ENCODE measurements at regions not wholly inside any gene's neighbourhood (a gene's known extent, or its start where the extent isn't known, plus 50 kb on each side); places are given as distances from the start of the nearest gene placed in this dataset.

DNA sequence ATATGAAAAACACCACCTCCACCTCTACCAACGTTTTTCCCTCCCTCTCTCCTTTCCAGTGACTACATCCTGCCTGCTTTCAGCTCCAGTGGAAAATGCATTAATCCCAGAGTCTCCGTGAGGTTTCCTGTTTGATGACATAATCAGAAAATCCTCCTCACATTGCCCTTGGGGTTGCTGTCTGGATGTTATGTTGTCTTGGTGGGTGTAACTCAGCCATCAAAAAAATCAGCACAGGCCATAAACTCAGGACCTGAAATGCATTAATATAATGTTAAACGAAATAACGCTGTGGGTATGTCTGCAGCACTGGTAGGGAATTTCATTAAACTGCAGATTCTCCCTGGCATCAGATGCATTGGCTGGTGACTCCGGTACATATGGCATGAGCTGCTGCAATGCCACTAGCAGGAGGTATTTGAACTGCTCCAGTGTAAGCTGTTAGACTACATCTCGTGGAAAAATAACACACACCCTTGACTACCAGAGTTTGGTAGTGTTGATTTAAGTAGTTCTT lies 297.8 kb downstream of the PRL start:
- TF ChIP-seq, protein P1, sequence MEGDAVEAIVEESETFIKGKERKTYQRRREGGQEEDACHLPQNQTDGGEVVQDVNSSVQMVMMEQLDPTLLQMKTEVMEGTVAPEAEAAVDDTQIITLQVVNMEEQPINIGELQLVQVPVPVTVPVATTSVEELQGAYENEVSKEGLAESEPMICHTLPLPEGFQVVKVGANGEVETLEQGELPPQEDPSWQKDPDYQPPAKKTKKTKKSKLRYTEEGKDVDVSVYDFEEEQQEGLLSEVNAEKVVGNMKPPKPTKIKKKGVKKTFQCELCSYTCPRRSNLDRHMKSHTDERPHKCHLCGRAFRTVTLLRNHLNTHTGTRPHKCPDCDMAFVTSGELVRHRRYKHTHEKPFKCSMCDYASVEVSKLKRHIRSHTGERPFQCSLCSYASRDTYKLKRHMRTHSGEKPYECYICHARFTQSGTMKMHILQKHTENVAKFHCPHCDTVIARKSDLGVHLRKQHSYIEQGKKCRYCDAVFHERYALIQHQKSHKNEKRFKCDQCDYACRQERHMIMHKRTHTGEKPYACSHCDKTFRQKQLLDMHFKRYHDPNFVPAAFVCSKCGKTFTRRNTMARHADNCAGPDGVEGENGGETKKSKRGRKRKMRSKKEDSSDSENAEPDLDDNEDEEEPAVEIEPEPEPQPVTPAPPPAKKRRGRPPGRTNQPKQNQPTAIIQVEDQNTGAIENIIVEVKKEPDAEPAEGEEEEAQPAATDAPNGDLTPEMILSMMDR (IDR thresholded peaks at IDR 0.05; ENCODE audit: low read length), result no peak
- no peak for TF ChIP-seq EZH2 (IDR thresholded peaks at IDR 0.05; ENCODE audit: borderline replicate concordance, low read length)

Measured in OCI-LY1 (cell line).